CD4-positive, alpha-beta memory T cell (primary cell): ENCODE measurements at regions not wholly inside any gene's neighbourhood (a gene's known extent, or its start where the extent isn't known, plus 50 kb on each side); places are given as distances from the start of the nearest gene placed in this dataset.

ENCODE experiments used
- CTCF ChIA-PET: fragments of 350-600 bp; sonication (Branson Sonifier 250); formaldehyde crosslinking; loops from one replicate; lab custom pipeline; 2021; ENCODE audit warnings: inconsistent platforms; ENCODE audit not compliant: partially characterized antibody; lab: Charles Lee
- POLR2A ChIA-PET: fragments of 350-600 bp; sonication (Branson Sonifier 250); formaldehyde crosslinking; loops from one replicate; lab custom pipeline; 2021; ENCODE audit not compliant: partially characterized antibody; lab: Charles Lee
- DNase-seq, 5 donors: peaks; one replicate each; pipeline versions ENCODE4 v3.0.0 to v3.0.0-alpha.2; 2020 to 2022; ENCODE audit warnings: mixed read lengths in 1 of 5
- H3K27ac ChIP-seq: one replicate; pipeline ENCODE4 v1.7.0; 2013; ENCODE audit warnings: low read depth, low read length
- H3K27me3 ChIP-seq: 2 replicates; pipeline ENCODE4 v1.7.0; 2013; ENCODE audit warnings: mild to moderate bottlenecking, low read length, moderate library complexity; ENCODE audit not compliant: insufficient read depth
- H3K36me3 ChIP-seq: 2 replicates; pipeline ENCODE4 v1.7.0; 2013; ENCODE audit warnings: mild to moderate bottlenecking, low read length, moderate library complexity; ENCODE audit not compliant: insufficient read depth
- H3K4me1 ChIP-seq: 2 replicates; pipeline ENCODE4 v1.7.0; 2013; ENCODE audit warnings: mild to moderate bottlenecking, low read length, moderate library complexity; ENCODE audit not compliant: insufficient read depth
- H3K4me3 ChIP-seq, 2 donors: one replicate each; pipeline ENCODE4 v1.7.0; 2013; ENCODE audit warnings: low read length in 2 of 2, mild to moderate bottlenecking in 1 of 2
- H3K9me3 ChIP-seq, 2 donors: one replicate each; pipeline ENCODE4 v1.7.0; 2013; ENCODE audit warnings: low read length in 2 of 2, control low read depth in 1 of 2; ENCODE audit not compliant: control insufficient read depth in 1 of 2
- H3K27ac Mint-ChIP-seq, 7 donors: one replicate each; pipeline ENCODE4 v1.8.0; 2020 to 2021; ENCODE audit warnings: mixed read lengths in 7 of 7, mild to moderate bottlenecking in 6 of 7, inconsistent platforms in 3 of 7, moderate library complexity in 3 of 7
- H3K27me3 Mint-ChIP-seq, 2 donors: one replicate each; pipeline ENCODE4 v1.8.0; 2020 to 2021; ENCODE audit warnings: mixed read lengths in 2 of 2
- H3K36me3 Mint-ChIP-seq, 2 donors: one replicate each; pipeline ENCODE4 v1.8.0; 2020 to 2021; ENCODE audit warnings: mixed read lengths in 2 of 2, inconsistent platforms in 1 of 2, mild to moderate bottlenecking in 1 of 2
- H3K4me1 Mint-ChIP-seq, 4 donors: one replicate each; pipeline ENCODE4 v1.8.0; 2020 to 2021; ENCODE audit warnings: mixed read lengths in 4 of 4, mild to moderate bottlenecking in 1 of 4
- H3K4me3 Mint-ChIP-seq, 8 donors: one replicate each; pipeline ENCODE4 v1.8.0; 2020 to 2021; ENCODE audit warnings: mixed read lengths in 8 of 8, mild to moderate bottlenecking in 7 of 8, moderate library complexity in 6 of 8, inconsistent platforms in 3 of 8
- H3K9me3 Mint-ChIP-seq, 8 donors: one replicate each; pipeline ENCODE4 v1.8.0; 2020 to 2021; ENCODE audit warnings: mixed read lengths in 8 of 8, mild to moderate bottlenecking in 5 of 8, inconsistent platforms in 3 of 8, moderate library complexity in 1 of 8
- intact Hi-C: fragments of 100-400 bp; cut with micrococcal nuclease; formaldehyde crosslinking; loops from one replicate; pipeline ENCODE4 v1.15.1; 2023

- Mint-ChIP-seq H3K9me3 (no peaks in the 10 kb centered on the region), H3K27me3 (no peaks in the 10 kb centered on the region), H3K27ac (no peak overlapping the region), H3K4me1 (no peaks in the 10 kb centered on the region), H3K36me3 (no peaks in the 10 kb centered on the region), H3K4me3 (no peak overlapping the region)
- Histone ChIP-seq H3K27me3 (no peaks in the 10 kb centered on the region), H3K9me3 (no peaks in the 10 kb centered on the region), H3K36me3 (no peaks in the 10 kb centered on the region), H3K27ac (no peak overlapping the region), H3K4me1 (no peaks in the 10 kb centered on the region), H3K4me3 (no peak overlapping the region)
- intact Hi-C loops: no loop called here
- ChIA-PET CTCF (no interaction called here), POLR2A (no interaction called here)
- DNase-seq: no peak
Observed at GRCh38 chr7:90092506-90092905, 61.8 kb upstream of the STEAP1 start.

- H3K4me3 Mint-ChIP-seq: no peak overlapping the region
- H3K27ac ChIP-seq: no peak overlapping the region
- no peak overlapping the region for H3K4me3 ChIP-seq
- no peaks in the 10 kb centered on the region for H3K4me1 Mint-ChIP-seq
- H3K9me3 ChIP-seq: no peaks in the 10 kb centered on the region
- H3K27me3 Mint-ChIP-seq: no peaks in the 10 kb centered on the region
- ChIA-PET POLR2A (no interaction called here), CTCF (no interaction called here)
- no peaks in the 10 kb centered on the region for H3K36me3 Mint-ChIP-seq
- no peaks in the 10 kb centered on the region for H3K27me3 ChIP-seq
- H3K27ac Mint-ChIP-seq: no peak overlapping the region
- DNase-seq: no peak
- no peaks in the 10 kb centered on the region for H3K4me1 ChIP-seq
- no peaks in the 10 kb centered on the region for H3K36me3 ChIP-seq
- H3K9me3 Mint-ChIP-seq: no peaks in the 10 kb centered on the region
- intact Hi-C loops: no loop called here
Observed at GRCh38 chr7:90094030-90094429, 60.2 kb upstream of the STEAP1 start.
